B cell (primary cell): ENCODE measurements at regions not wholly inside any gene's neighbourhood (a gene's known extent, or its start where the extent isn't known, plus 50 kb on each side); places are given as distances from the start of the nearest gene placed in this dataset.

Experiments
- ATAC-seq: fragments of 200-7000 bp; cut with Tn5 transposase; one replicate; pipeline ENCODE4 v1.10.0; 2021; ENCODE audit warnings: low read depth, mild to moderate bottlenecking, moderate number of reproducible peaks, moderate library complexity
- CTCF ChIA-PET: fragments of 350-600 bp; sonication (Branson Sonifier 250); formaldehyde crosslinking; loops from one replicate; lab custom pipeline; 2021; ENCODE audit warnings: antibody characterized with exemption, inconsistent platforms; lab: Charles Lee
- POLR2A ChIA-PET: fragments of 350-600 bp; sonication (Branson Sonifier 250); formaldehyde crosslinking; loops from one replicate; lab custom pipeline; 2021; ENCODE audit warnings: antibody characterized with exemption; lab: Charles Lee
- DNase-seq: peaks from one replicate; pipeline ENCODE4 v3.0.0; 2013
- H2AFZ ChIP-seq: 2 replicates; pipeline ENCODE4 v1.6.1; 2012; ENCODE audit warnings: mild to moderate bottlenecking, low read depth, low read length; ENCODE audit not compliant: insufficient read depth, poor library complexity, severe bottlenecking
- H3K27ac ChIP-seq, 2 donors: 1 replicate in 1 of 2; 2 replicates in 1 of 2; pipeline ENCODE4 v1.5.1; 2012 to 2013; ENCODE audit warnings: low read length in 2 of 2, mild to moderate bottlenecking in 2 of 2, moderate library complexity in 1 of 2
- H3K27me3 ChIP-seq, 4 experiments: fragments of 200-600 bp in 1 of 4; sonication (generic) in 1 of 4; replicated peaks in 1 of 4; 1 replicate in 2 of 4; 2 replicates in 2 of 4; pipeline versions ENCODE4 v1.6.1 to v1.7.0; 2013 to 2016; ENCODE audit warnings: low read length in 3 of 4, mild to moderate bottlenecking in 2 of 4, mixed read lengths in 1 of 4, moderate library complexity in 1 of 4; ENCODE audit not compliant: insufficient read depth in 4 of 4, control insufficient read depth in 3 of 4; ENCODE audit errors: control extremely low read depth in 1 of 4
- H3K36me3 ChIP-seq, 2 experiments: replicated peaks in 1 of 2; 1 replicate in 1 of 2; 2 replicates in 1 of 2; pipeline versions ENCODE4 v1.6.1 to v1.7.1; 2013; ENCODE audit warnings: low read length in 1 of 2; ENCODE audit not compliant: insufficient read depth in 2 of 2, control insufficient read depth in 1 of 2; ENCODE audit errors: control extremely low read depth in 1 of 2, extremely low read depth in 1 of 2
- H3K4me1 ChIP-seq, 2 donors: fragments of 200-600 bp in 1 of 2; sonication (generic) in 1 of 2; 1 replicate in 1 of 2; 2 replicates in 1 of 2; pipeline versions ENCODE4 v1.5.1 to v1.6.1; 2013 to 2017; ENCODE audit warnings: low read length in 2 of 2; ENCODE audit not compliant: control insufficient read depth in 2 of 2, insufficient read depth in 2 of 2
- H3K4me2 ChIP-seq: replicated peaks from 2 replicates; pipeline ENCODE3; 2012; ENCODE audit warnings: mild to moderate bottlenecking, low read depth, low read length; ENCODE audit not compliant: poor library complexity, severe bottlenecking
- H3K4me3 ChIP-seq, 5 experiments: fragments of 200-600 bp in 1 of 5; sonication (generic) in 1 of 5; 1 replicate in 3 of 5; 2 replicates in 2 of 5; pipeline versions ENCODE4 v1.5.1 to v1.7.0; 2011 to 2016; ENCODE audit warnings: low read length in 4 of 5, mild to moderate bottlenecking in 4 of 5, low read depth in 2 of 5, control low read depth in 1 of 5, moderate library complexity in 1 of 5; ENCODE audit not compliant: insufficient read depth in 1 of 5; ENCODE audit errors: control extremely low read depth in 1 of 5, extremely low read depth in 1 of 5
- H3K79me2 ChIP-seq: fragments of 200-600 bp; sonication (generic); one replicate; pipeline ENCODE4 v1.6.0; 2016; ENCODE audit warnings: low read length; ENCODE audit not compliant: control insufficient read depth, insufficient read depth
- H3K9ac ChIP-seq: fragments of 200-600 bp; sonication (generic); 2 replicates; pipeline ENCODE4 v1.6.1; 2017; ENCODE audit warnings: mild to moderate bottlenecking, low read length, moderate library complexity
- H3K9me3 ChIP-seq, 3 donors: one replicate each; pipeline versions ENCODE4 v1.6.1 to v1.7.1; 2013; ENCODE audit warnings: low read length in 2 of 3; ENCODE audit not compliant: control insufficient read depth in 2 of 3, insufficient read depth in 1 of 3; ENCODE audit errors: control extremely low read depth in 1 of 3
- H4K20me1 ChIP-seq: 2 replicates; pipeline ENCODE4 v1.6.0; 2012; ENCODE audit warnings: mild to moderate bottlenecking, low read length; ENCODE audit not compliant: insufficient read depth, control insufficient read depth, poor library complexity, severe bottlenecking
- H3K27ac Mint-ChIP-seq: one replicate; pipeline ENCODE4 v1.8.0; 2021; ENCODE audit warnings: mixed read lengths
- H3K27me3 Mint-ChIP-seq: one replicate; pipeline ENCODE4 v1.8.0; 2021; ENCODE audit warnings: mixed read lengths
- H3K4me1 Mint-ChIP-seq: one replicate; pipeline ENCODE4 v1.8.0; 2021; ENCODE audit warnings: mixed read lengths
- H3K4me3 Mint-ChIP-seq: one replicate; pipeline ENCODE4 v1.8.0; 2021; ENCODE audit warnings: mixed read lengths
- H3K9me3 Mint-ChIP-seq: one replicate; pipeline ENCODE4 v1.8.0; 2022; ENCODE audit warnings: mixed read lengths; ENCODE audit not compliant: insufficient read depth
- CTCF ChIP-seq: fragments of 200-600 bp; IDR thresholded peaks from one replicate; pipeline ENCODE4 v1.8.0; 2022; ENCODE audit warnings: antibody characterized with exemption, mild to moderate bottlenecking
- EZH2 ChIP-seq: IDR thresholded peaks from 2 replicates; pipeline ENCODE4 v1.6.1; 2012; ENCODE audit warnings: borderline replicate concordance, low read depth, mild to moderate bottlenecking, moderate library complexity, low read length; ENCODE audit not compliant: insufficient read depth, poor library complexity, severe bottlenecking
- WGBS: methylation state at CpG from one replicate; pipeline ENCODE4 v1.1.5; 2013; ENCODE audit warnings: missing lambda C conversion rate; ENCODE audit not compliant: insufficient coverage; 5-methylcytosine and 5-hydroxymethylcytosine counted together
- intact Hi-C: fragments of 100-400 bp; cut with micrococcal nuclease; formaldehyde crosslinking; loops from one replicate; pipeline ENCODE4 v1.10.0; 2022

- ChIA-PET CTCF (no interaction called here), POLR2A (no interaction called here)
- DNase-seq (no peak), ATAC-seq (no peak)
- Mint-ChIP-seq H3K4me1 (no peaks in the 10 kb centered on the region), H3K27me3 (no peaks in the 10 kb centered on the region), H3K27ac (no peak overlapping the region), H3K9me3 (peaks cover 10% of the 10 kb centered on the region), H3K4me3 (no peak overlapping the region)
- intact Hi-C loops = no loop called here
- H3K9ac ChIP-seq = no peak overlapping the region
- no peaks in the 10 kb centered on the region for H4K20me1 ChIP-seq
- H3K27me3 ChIP-seq = no peaks in the 10 kb centered on the region
- no peak overlapping the region for H3K4me3 ChIP-seq
- no peak overlapping the region for H3K27ac ChIP-seq
- peaks cover 0 to 7% (median 0%) of the 10 kb centered on the region in 3 donors for H3K9me3 ChIP-seq
- H2AFZ ChIP-seq = no peak overlapping the region
- TF ChIP-seq CTCF (no peak), EZH2 (no peak)
- no peaks in the 10 kb centered on the region for H3K4me1 ChIP-seq
- no peak overlapping the region for H3K4me2 ChIP-seq
- H3K79me2 ChIP-seq = no peaks in the 10 kb centered on the region
- no peaks in the 10 kb centered on the region for H3K36me3 ChIP-seq
- WGBS = 100% methylated on average over 1 of the region's 1 CpG
These were observed 1101.2 kb upstream of the RBFOX1 start for GRCh38 chr16:6231398-6231797.

- Histone ChIP-seq H3K27me3 (no peaks in the 10 kb centered on the region), H3K9ac (no peak overlapping the region), H3K9me3 (peaks cover 0 to 5% (median 0%) of the 10 kb centered on the region in 3 donors), H3K79me2 (no peaks in the 10 kb centered on the region), H3K4me2 (no peak overlapping the region), H3K36me3 (no peaks in the 10 kb centered on the region), H2AFZ (no peak overlapping the region), H3K27ac (no peak overlapping the region), H3K4me1 (no peaks in the 10 kb centered on the region), H4K20me1 (no peaks in the 10 kb centered on the region), H3K4me3 (no peak overlapping the region)
- Mint-ChIP-seq H3K9me3 (peaks cover 8% of the 10 kb centered on the region), H3K4me3 (no peak overlapping the region), H3K27me3 (no peaks in the 10 kb centered on the region), H3K4me1 (no peaks in the 10 kb centered on the region), H3K27ac (no peak overlapping the region)
- intact Hi-C loops = no loop called here
- ChIA-PET CTCF (no interaction called here), POLR2A (no interaction called here)
- no peak for DNase-seq
- no peak for ATAC-seq
- TF ChIP-seq EZH2 (no peak), CTCF (no peak)
- WGBS = 90% methylated on average over 2 of the region's 6 CpGs
These were observed 1103.5 kb upstream of the RBFOX1 start for GRCh38 chr16:6229186-6229585.
